ENCODE measurements at regions not wholly inside any gene's neighbourhood (a gene's known extent, or its start where the extent isn't known, plus 50 kb on each side); places are given as distances from the start of the nearest gene placed in this dataset.

DNA sequence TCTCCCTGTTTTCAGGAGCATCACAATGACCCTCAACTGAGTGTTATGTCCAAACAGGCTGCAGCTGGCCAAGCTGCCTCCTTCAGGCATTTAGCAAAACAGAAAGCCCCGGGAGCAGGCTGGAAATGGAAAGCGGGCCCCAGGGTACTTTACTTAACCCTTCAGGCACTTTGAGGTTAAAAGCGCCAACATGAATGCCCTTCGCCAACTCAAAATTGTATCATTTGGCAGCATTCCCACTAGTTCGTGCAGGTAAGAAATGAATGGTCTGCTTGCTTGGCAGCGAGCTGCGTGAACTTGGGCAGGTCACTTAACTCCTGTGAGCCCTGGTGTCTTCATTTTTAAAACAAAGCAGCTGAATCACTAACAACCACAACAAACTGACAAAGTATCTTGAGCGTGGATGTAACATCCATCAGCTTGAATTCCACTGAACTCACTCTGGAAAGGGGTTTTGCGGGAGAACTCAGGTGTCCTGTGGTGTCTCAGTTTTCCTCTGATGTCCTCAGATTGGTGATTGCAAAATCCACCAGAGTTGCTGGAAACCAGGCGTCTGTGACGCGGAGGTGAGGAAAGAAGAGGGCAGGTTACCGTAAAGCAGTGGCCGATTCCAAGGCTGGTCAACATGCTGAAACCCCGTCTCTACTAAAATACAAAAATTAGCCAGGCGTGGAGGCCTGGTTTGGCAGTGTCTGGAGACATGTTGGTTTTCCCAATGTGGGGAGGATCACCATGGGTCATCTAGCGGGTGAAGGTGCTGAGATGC lies 118.8 kb upstream of the ZNF217 start:
- ChIA-PET POLR2A (no interaction called here), CTCF (interaction anchor here (1.1 to 1.9 kb wide), 4 partner anchors 11 to 46 kb away, joined by 3 to 5 read pairs (median 4); no protein-coding TSS in a partner anchor)
- Mint-ChIP-seq H3K9me3 (no peaks in the 10 kb centered on the region), H3K27me3 (no peaks in the 10 kb centered on the region), H3K36me3 (ENCODE audit: low read depth) (no peaks in the 10 kb centered on the region), H3K27ac (no peak overlapping the region), H3K4me1 (peaks cover 50% of the 10 kb centered on the region), H3K4me3 (no peak overlapping the region)
- no peak for DNase-seq

DNA sequence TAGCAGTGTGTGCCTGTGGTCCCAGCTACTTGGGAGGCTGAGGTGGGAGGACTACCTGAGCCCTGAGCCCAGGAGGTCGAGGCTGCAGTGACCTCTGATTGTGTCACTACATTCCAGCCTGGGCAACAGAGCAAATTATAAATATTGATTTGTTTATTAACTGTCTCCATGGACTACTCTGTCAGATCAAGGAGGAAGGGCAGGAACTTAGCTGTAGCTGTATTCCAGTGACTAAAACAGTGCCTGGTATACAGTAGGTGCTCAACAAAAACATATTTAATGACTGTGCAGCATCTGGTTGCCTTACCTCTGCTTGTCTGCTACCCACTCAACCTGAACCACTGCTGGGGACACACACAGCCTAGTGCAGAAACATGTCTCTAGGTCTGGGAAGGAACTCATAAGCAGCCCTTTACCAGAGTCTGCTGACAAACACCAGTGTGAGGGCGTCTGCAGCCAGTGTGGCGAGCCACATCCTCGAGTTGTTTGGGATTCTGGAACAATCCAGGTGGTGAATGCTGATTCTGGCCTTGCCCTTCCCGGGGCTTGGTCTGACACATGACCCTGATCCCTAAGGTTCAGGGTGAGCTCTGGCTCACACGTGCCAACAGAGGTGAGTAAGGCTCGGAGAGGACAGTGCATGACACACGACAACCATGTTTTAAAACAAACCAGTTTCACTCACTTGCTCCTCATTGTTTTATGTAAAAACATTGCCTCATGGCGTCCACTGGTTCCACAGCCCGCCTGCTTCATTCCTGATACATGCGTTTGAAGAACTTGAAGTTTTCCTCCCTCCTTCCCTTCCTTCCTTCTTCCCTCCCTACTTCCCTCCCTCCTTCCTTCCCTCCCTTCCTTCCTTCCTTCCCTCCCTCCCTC lies 117.9 kb upstream of the ZNF217 start:
- Mint-ChIP-seq H3K36me3 (ENCODE audit: low read depth) (no peaks in the 10 kb centered on the region), H3K4me3 (no peak overlapping the region), H3K27ac (peak overlapping the region; percentile 44), H3K9me3 (no peaks in the 10 kb centered on the region), H3K27me3 (no peaks in the 10 kb centered on the region), H3K4me1 (peaks cover 58% of the 10 kb centered on the region)
- ChIA-PET POLR2A (no interaction called here), CTCF (interaction anchor here (0.6 to 1.9 kb wide), 5 partner anchors 11 to 46 kb away, joined by 3 to 5 read pairs (median 3); no protein-coding TSS in a partner anchor)
- no peak for DNase-seq

DNA sequence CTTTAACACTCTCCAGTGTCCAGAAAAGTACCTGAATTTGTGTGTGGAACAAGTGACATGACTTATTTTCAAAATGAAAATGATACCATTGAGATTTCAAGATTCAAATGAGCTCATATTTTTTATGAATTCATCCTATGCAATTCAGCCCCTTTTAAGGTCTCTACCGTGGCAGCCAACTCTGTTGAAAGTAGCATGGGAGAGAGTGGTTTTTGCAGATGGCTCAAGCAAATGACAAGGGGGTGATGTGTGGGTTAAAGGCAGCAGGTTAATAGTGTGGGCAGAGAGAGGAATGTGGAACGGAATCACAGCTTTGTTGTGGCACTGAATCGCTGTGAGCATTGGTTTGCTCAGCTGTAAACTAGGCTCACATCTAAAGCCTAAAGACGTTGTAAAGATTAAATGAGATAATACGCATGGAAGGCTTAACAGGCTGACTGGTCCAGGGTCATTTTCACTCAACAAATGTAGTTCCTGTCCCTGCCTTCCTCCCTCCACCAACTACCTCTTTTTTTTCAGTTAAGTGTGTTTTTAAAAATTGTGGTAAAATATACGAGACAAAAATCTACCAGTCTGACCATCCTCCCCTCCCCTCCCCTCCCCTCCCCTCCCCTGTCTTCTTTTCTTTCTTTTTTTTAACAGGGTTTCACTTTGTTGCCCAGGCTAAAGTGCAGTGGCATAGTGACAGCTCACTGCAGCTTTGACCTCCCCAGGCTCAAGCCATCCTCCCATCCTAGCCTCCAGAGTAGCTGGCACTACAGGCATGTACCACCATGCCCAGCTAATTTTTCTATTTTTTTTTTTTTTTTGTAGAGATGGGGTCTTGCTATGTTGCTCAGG lies 114.7 kb upstream of the ZNF217 start:
- peaks cover 68% of the 10 kb centered on the region for H3K4me1 Mint-ChIP-seq
- POLR2A ChIA-PET: interaction anchor here (0.6 to 2.0 kb wide), 3 partner anchors 39 to 114 kb away, joined by 5 to 6 read pairs (median 5); partner anchors contain the start of gene ZNF217
- no peaks in the 10 kb centered on the region for H3K9me3 Mint-ChIP-seq
- DNase-seq: peak; percentile 59
- no peaks in the 10 kb centered on the region for H3K27me3 Mint-ChIP-seq
- peak overlapping the region; percentile 95 for H3K27ac Mint-ChIP-seq
- CTCF ChIA-PET: interaction anchor here (0.6 to 3.5 kb wide), 7 partner anchors 10 to 168 kb away, joined by 3 to 15 read pairs (median 3); no protein-coding TSS in a partner anchor
- H3K36me3 Mint-ChIP-seq (ENCODE audit: low read depth): peaks cover 2% of the 10 kb centered on the region
- H3K4me3 Mint-ChIP-seq: peak overlapping the region; percentile 56

DNA sequence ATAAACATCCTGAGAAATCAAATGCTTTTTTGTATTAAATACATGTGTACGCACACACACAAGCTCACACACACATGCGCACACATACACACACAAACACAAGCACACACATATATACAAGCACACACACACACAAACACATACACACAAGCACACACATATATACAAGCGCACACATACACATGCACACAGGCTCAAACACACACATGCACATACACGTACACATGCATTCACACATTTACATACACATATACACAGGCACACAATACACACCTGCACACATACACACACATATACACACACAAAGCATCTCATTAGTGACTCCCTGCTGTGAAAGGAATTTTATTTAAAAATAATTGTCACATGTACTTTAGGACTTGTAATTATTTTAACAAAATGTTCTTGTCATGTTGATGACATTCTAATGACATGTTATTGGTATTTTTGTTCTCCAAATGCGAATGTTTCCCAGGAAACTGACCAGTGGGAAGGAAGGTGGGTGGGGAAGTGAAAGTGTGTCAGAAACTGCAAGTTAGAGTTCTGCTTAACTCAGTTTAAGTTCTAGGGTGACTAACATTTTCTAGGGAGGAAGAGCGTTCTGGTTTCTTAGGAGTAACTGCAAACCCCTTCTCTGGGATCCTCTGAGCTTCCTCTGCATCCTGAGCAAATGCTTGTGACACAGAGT lies 113.9 kb upstream of the ZNF217 start:
- H3K4me3 Mint-ChIP-seq: peak overlapping the region; percentile 56
- H3K4me1 Mint-ChIP-seq: peaks cover 68% of the 10 kb centered on the region
- peak overlapping the region; percentile 95 for H3K27ac Mint-ChIP-seq
- POLR2A ChIA-PET: interaction anchor here (1.0 to 2.0 kb wide), 2 partner anchors 65 to 113 kb away, joined by 5 to 6 read pairs; partner anchors contain the start of gene ZNF217
- H3K9me3 Mint-ChIP-seq: no peaks in the 10 kb centered on the region
- CTCF ChIA-PET: interaction anchor here (1.2 to 3.5 kb wide), 4 partner anchors 11 to 42 kb away, joined by 3 to 15 read pairs (median 4); no protein-coding TSS in a partner anchor
- H3K27me3 Mint-ChIP-seq: no peaks in the 10 kb centered on the region
- no peak for DNase-seq
- peaks cover 2% of the 10 kb centered on the region for H3K36me3 Mint-ChIP-seq (ENCODE audit: low read depth)

DNA sequence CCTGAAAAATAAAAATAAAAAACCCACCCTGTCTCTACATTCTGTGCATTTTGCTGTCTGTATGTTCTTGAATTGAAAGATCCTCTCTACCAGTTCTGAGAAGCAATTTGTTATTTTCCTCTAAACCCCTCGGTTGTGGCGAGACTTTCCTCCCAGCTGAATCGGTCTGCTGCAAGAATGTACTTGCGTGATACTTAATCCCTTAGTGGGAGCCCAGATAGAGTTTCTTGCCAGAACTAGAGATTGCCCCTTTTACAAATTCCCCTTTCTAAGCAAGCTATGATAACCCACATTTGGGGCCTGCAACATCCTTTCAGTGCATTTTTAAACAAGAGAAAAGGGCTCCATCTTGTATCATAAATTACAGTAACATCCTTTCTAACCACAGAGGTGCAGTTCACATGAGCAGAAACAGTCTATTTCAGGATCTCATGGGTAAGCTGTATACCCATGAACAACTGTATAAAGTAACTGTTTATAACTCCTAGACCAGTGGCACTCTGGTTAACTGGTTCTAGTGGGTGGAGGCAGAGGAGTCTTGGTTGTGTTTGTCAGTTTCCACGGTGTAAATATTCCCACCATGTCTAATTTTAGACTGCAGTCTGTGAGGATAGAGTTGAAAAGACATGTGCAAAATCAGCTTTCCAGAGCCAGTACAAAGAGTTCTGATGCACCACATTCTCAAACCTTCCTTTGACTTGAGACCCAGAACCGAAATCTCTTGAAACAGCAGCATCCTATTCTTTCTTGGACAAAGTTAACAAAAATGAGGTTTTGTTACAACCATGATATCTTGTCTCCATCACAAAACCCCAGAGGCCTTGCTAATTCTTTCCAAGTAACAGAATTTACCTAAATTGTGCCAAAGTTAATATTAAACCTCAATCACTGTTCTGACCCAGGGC lies 113.1 kb upstream of the ZNF217 start:
- H3K4me3 Mint-ChIP-seq: peak overlapping the region; percentile 56
- CTCF ChIA-PET: interaction anchor here (1.5 to 3.5 kb wide), 3 partner anchors 12 to 43 kb away, joined by 3 to 15 read pairs (median 5); no protein-coding TSS in a partner anchor
- DNase-seq: peak; percentile 58
- H3K27me3 Mint-ChIP-seq: no peaks in the 10 kb centered on the region
- H3K4me1 Mint-ChIP-seq: peaks cover 63% of the 10 kb centered on the region
- no peaks in the 10 kb centered on the region for H3K9me3 Mint-ChIP-seq
- POLR2A ChIA-PET: no interaction called here
- H3K27ac Mint-ChIP-seq: peak overlapping the region; percentile 95
- peaks cover 2% of the 10 kb centered on the region for H3K36me3 Mint-ChIP-seq (ENCODE audit: low read depth)

DNA sequence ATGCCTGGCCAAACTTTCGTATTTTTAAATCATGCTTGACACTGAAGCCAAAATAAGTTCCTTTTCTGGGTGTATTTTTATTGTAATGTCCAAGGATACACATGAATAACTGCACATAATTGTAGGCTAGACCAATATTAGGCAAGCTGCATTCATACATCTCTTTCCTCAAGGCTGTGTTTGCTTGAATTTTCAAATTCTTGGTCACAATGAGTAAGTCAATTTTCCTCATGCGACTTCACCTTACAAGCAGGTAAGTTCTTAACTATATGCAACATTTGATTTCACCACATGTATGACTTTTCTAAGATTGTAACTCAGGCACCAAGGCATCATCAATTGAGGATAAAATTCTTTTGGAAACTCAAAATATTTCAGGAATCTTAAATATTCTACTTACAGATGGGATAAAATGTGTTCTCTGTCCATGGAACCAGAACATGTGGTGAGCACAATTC lies 112.4 kb upstream of the ZNF217 start:
- Mint-ChIP-seq H3K27me3 (no peaks in the 10 kb centered on the region), H3K4me3 (peak overlapping the region; percentile 56), H3K9me3 (no peaks in the 10 kb centered on the region), H3K36me3 (ENCODE audit: low read depth) (peaks cover 2% of the 10 kb centered on the region), H3K27ac (peak overlapping the region; percentile 95), H3K4me1 (peaks cover 62% of the 10 kb centered on the region)
- ChIA-PET POLR2A (no interaction called here), CTCF (interaction anchor here (1.1 to 3.5 kb wide), 3 partner anchors 13 to 18 kb away, joined by 3 to 15 read pairs (median 5); no protein-coding TSS in a partner anchor)
- DNase-seq: no peak

DNA sequence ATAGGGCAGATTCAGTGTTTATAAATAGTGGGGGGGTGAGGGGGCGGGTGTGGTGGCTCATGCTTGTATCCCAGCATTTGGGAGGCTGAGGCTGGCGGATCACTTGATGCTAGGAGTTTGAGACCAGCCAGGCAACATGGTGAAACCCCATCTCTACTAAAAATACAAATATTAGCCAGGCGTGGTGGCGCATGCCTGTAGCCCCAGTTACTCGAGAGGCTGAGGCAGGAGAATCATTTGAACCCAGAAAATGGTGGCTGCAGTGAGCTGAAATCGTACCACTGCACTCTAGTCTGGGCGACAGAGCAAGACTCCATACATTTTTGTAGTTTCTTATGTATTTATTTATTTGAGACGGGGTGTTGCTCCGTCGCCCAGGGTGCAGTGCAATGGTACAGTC lies 109.0 kb upstream of the ZNF217 start:
- CTCF ChIA-PET: interaction anchor here (0.6 kb wide), 1 partner anchor 143 kb away, joined by 3 read pairs; no protein-coding TSS in a partner anchor

DNA sequence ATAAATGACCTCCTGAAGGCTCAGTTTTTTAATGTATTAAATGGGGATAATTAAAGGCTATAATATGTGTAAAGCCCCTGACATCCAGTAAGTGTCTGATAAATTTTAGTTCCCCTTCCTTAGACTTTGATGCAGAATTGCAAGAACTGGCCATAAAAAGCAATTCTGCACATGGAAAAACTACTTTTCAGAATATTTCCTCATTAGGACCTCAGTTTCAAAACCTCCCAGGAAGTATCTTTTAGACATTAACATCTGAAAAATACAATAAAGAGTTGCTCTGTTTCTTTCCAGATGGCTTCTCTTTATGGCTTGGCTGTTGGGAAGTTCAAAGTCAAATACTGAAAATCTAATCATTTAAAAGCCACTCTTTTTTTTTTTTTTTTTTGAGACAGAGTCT lies 106.3 kb upstream of the ZNF217 start:
- POLR2A ChIA-PET: interaction anchor here (0.7 kb wide), 1 partner anchor 135 kb away, joined by 8 read pairs; no protein-coding TSS in a partner anchor
- peaks cover 5% of the 10 kb centered on the region for H3K36me3 Mint-ChIP-seq (ENCODE audit: low read depth)

More for the DNA sequence above, 109.0 kb upstream of the ZNF217 start:
- no peak for DNase-seq
- no peaks in the 10 kb centered on the region for H3K27me3 Mint-ChIP-seq
- H3K9me3 Mint-ChIP-seq: no peaks in the 10 kb centered on the region
- no peak overlapping the region for H3K4me3 Mint-ChIP-seq
- no peak overlapping the region for H3K27ac Mint-ChIP-seq
- POLR2A ChIA-PET: no interaction called here
- peaks cover 7% of the 10 kb centered on the region for H3K36me3 Mint-ChIP-seq (ENCODE audit: low read depth)
- peaks cover 54% of the 10 kb centered on the region for H3K4me1 Mint-ChIP-seq

DNA sequence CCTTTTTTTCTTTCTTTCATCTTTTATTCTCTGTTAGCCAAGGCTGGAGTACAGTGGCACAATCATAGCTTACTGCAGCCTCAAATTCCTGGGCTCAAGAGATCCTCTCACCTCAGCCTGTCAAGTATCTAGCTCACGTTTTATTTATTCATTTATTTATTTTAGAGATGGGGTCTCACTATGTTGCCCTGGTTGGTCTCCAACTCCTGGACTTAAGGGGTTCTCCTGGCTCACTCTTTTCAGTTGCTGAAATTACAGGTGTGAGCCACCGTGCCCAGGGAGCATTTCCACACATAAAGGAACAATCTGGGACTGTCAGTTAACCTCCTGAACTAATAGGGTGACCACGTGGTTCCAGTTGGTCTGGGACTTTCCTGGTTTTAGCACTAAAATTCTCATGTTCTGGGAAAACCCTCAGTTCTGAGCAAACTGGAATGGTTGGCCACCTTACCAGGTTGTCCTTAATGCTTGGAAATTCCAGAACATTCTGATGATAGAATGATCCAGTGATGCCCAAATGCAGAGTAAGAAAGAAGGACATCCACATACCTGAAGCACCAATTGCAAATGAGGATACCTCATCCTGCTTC lies 105.5 kb upstream of the ZNF217 start:
- peaks cover 5% of the 10 kb centered on the region for H3K36me3 Mint-ChIP-seq (ENCODE audit: low read depth)
- H3K27me3 Mint-ChIP-seq: no peaks in the 10 kb centered on the region
- CTCF ChIA-PET: interaction anchor here (0.8 to 1.8 kb wide), 3 partner anchors 8 to 219 kb away, joined by 3 to 4 read pairs (median 3); no protein-coding TSS in a partner anchor
- POLR2A ChIA-PET: interaction anchor here (0.7 kb wide), 1 partner anchor 135 kb away, joined by 8 read pairs; no protein-coding TSS in a partner anchor
- no peaks in the 10 kb centered on the region for H3K9me3 Mint-ChIP-seq
- H3K4me1 Mint-ChIP-seq: peaks cover 39% of the 10 kb centered on the region
- DNase-seq: no peak
- H3K27ac Mint-ChIP-seq: no peak overlapping the region
- H3K4me3 Mint-ChIP-seq: no peak overlapping the region

More for the DNA sequence above, 106.3 kb upstream of the ZNF217 start:
- Mint-ChIP-seq H3K9me3 (no peaks in the 10 kb centered on the region), H3K27ac (no peak overlapping the region), H3K4me3 (no peak overlapping the region), H3K4me1 (peaks cover 38% of the 10 kb centered on the region), H3K27me3 (no peaks in the 10 kb centered on the region)
- no peak for DNase-seq
- CTCF ChIA-PET: interaction anchor here (0.8 to 1.8 kb wide), 4 partner anchors 8 to 218 kb away, joined by 3 to 4 read pairs (median 4); no protein-coding TSS in a partner anchor

DNA sequence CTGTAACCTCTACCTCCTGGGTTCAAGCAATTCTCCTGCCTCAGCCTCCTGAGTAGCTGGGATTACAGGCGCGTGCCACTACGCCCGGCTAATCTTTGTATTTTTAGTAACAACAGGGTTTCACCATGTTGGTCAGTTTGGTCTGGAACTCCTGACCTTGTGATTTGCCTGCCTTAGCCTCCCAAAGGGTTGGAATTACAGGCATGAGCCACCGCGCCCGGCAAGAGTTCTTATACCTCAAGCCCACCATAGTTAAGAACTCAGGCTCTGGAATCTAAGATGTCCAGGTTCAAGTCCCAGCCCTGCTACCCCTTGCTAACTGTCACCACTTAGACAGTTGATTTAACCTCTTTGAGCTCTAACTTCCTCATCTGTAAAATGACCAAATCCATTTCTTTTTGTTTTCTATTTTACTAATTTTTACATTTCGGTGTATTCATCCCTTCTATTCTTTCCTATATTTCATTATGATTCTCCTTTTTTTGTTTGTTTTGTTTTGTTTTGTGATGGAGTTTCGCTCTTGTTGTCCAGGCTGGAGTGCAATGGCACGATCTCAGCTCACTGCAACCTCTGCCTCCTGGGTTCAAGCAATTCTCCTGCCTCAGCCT lies 104.8 kb upstream of the ZNF217 start:
- H3K27me3 Mint-ChIP-seq: no peaks in the 10 kb centered on the region
- H3K4me1 Mint-ChIP-seq: peaks cover 44% of the 10 kb centered on the region
- ChIA-PET CTCF (interaction anchor here (1.1 to 1.8 kb wide), 2 partner anchors 13 to 220 kb away, joined by 3 read pairs; no protein-coding TSS in a partner anchor), POLR2A (no interaction called here)
- H3K4me3 Mint-ChIP-seq: no peak overlapping the region
- H3K9me3 Mint-ChIP-seq: no peaks in the 10 kb centered on the region
- H3K27ac Mint-ChIP-seq: no peak overlapping the region
- DNase-seq: no peak
- peaks cover 5% of the 10 kb centered on the region for H3K36me3 Mint-ChIP-seq (ENCODE audit: low read depth)

All from activated CD4-positive, alpha-beta T cell treated with anti-CD3 and anti-CD28 coated beads, Interleukin-2, amount 10 ng/mL, durations not matched to agents 7 days and 5 days (primary cell).